LNCaP clone FGC (cell line): ENCODE measurements at regions not wholly inside any gene's neighbourhood (a gene's known extent, or its start where the extent isn't known, plus 50 kb on each side); places are given as distances from the start of the nearest gene placed in this dataset.

ENCODE experiments used
- DNase-seq: peaks from one replicate; pipeline ENCODE4 v3.0.0-alpha.2; 2011; ENCODE audit warnings: low read depth
- H3K4me3 ChIP-seq: 2 replicates; pipeline ENCODE4 v1.5.1; 2011; ENCODE audit warnings: mild to moderate bottlenecking, low read depth, low read length, control low read depth
- CTCF ChIP-seq: IDR thresholded peaks from 2 replicates; pipeline ENCODE4 v1.5.1; 2012; ENCODE audit warnings: mild to moderate bottlenecking; ENCODE audit not compliant: control insufficient read depth, insufficient read depth; ENCODE audit errors: extremely low read depth

- no peak for TF ChIP-seq CTCF
- DNase-seq = no peak
- H3K4me3 ChIP-seq = no peak overlapping the region
These were observed 129.4 kb upstream of the ASB18 start for GRCh38 chr2:236393581-236393980.

- no peak for DNase-seq
- no peak overlapping the region for H3K4me3 ChIP-seq
- TF ChIP-seq CTCF = no peak
These were observed 130.4 kb upstream of the ASB18 start for GRCh38 chr2:236394571-236394970.

- no peak for DNase-seq
- no peak for TF ChIP-seq CTCF
- H3K4me3 ChIP-seq = no peak overlapping the region
These were observed 130.9 kb upstream of the ASB18 start for GRCh38 chr2:236395067-236395466.

GRCh38 chr2:236396818-236397350 is 132.7 kb upstream of the ASB18 start:
- no peak for TF ChIP-seq CTCF
- no peak for DNase-seq
- no peak overlapping the region for H3K4me3 ChIP-seq

- TF ChIP-seq CTCF = no peak
- H3K4me3 ChIP-seq = no peak overlapping the region
- DNase-seq = no peak
These were observed 133.5 kb upstream of the ASB18 start for GRCh38 chr2:236397681-236398080.

GRCh38 chr2:236399409-236399808 is 135.2 kb upstream of the ASB18 start:
- TF ChIP-seq CTCF = no peak

GRCh38 chr2:236400046-236400574 is 135.9 kb upstream of the ASB18 start:
- no peak for DNase-seq
- no peak overlapping the region for H3K4me3 ChIP-seq
- no peak for TF ChIP-seq CTCF

More at GRCh38 chr2:236399409-236399808, 135.2 kb upstream of the ASB18 start:
- no peak for DNase-seq
- no peak overlapping the region for H3K4me3 ChIP-seq
